CD1c-positive myeloid dendritic cell (primary cell): ENCODE measurements at regions not wholly inside any gene's neighbourhood (a gene's known extent, or its start where the extent isn't known, plus 50 kb on each side); places are given as distances from the start of the nearest gene placed in this dataset.
A peak's percentile ranks its signal among the peaks of the same experiment; 100 is the strongest.

Experiments used
- DNase-seq: peaks from one replicate; pipeline ENCODE4 v3.0.0-alpha.2; 2016; ENCODE audit errors: extremely low spot score

DNA sequence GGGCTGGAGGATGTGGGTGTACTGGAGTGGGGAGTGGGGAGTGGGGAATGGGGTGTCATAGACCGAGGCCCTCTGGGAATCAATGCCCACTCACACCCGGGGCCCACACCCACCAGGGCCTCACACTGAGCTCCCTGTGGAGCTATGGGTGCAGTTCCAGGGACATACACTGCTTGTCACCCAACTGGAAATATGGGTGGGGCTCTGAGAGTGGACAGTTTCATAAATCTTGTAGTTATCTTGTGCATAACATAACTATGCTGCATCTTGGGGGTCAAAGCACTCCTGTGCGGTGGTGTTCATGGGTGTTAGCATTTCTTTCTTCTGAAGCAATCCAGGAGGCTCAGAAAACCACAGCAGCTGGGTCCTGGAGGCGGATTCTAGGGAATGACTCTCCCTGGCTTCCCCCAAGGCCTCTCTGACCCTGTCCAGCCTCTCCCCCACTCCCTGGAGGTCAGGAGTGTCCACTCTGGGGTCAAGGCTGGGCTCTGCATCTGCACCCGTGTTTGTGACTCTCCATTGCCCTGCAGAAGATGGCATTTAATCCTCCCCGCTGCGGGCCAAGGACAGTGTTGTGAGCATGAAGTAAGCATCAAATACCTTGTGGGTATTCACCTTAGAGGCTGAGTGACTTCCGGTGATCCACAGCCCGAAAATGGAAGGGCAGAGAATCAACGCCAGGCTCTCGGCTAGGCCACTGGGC is 172.5 kb downstream of the CTTN start:
- DNase-seq, result no peak

DNA sequence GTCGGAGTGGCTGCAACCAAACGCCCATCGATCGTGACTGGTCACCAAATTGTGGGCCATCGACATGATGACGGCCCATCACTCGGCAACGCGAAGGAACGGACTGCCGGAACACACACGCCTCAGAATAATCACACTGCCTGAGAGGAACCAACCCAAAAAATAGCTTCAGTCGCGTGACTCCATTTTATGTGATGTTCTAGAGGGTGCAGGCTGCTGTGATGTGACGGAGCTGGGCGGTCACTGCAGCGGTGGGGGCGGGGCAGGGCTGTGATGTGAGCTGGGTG is 174.6 kb downstream of the CTTN start:
- DNase-seq, result no peak

GRCh38 chr11:70573701-70574151 is 175.4 kb downstream of the CTTN start:
- DNase-seq, result no peak

GRCh38 chr11:70574725-70575347 is 176.5 kb downstream of the CTTN start:
- no peak for DNase-seq

DNA sequence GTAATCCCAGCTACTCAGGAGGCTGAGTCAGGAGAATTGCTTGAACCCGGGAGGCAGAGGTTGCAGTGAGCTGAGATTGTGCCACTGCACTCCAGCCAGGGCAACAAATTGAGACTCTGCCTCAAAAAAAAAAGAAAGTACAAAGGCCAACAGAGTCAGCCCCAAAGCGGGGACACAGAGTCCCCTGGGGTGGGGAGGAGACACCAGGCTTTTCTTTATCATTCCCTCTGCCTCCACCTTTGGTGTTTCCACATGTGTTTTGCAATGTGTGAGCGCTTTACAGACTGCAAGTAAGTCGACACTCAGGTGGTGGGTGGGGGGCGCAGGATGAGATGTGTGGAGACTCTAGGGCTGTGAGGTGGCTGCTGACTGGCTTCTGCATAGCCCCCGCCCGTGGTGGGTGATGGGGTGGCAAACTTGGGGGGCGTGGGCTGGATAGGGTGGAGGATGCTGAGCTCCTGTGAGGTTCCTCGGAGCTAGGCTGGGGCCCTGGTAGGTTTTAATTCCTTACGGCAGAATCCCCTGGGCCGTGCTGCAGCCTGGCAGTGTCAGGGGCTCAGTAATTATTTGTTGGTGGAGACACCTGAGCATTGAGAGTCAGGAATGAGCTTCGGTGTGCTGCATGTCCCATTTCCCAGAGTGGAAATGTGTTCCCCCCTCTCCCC is 177.2 kb downstream of the CTTN start:
- no peak for DNase-seq

DNA sequence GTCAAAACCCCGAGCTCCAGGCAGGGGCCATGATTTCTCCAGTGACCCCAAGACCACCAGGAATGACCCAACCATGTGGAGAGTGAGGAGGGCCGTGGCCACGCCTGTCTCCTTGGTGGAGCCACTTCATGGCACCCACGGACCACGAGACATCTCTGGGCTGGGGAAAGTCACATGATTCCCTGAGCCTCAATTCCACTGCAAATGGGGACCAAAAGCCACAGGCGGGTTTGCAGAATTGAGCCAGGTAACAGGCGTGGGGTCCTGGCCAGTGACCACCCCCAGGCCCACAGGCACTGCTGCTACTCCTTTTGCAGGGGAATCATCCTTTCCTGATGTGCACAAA is 178.9 kb downstream of the CTTN start:
- no peak for DNase-seq

- no peak for DNase-seq
These were observed 179.6 kb downstream of the CTTN start for GRCh38 chr11:70577948-70578347.

DNA sequence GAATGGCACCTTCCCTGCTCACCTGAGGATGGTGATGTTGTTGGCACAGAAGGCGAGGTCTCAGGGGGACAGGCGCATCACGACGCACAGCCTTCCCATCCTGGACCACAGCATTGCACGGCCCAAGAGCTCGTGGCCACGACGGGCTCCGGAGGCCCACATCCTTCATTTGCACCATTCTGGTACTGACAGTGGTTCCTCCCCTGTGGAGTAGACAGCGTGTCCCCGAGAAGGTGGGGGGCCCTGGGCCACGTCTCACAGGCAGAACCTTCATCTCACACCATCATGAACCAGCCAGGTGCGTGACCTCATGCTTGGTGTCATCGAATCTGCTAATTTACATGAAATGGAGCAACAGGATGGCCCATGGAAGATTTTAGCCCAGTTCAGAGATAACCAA is 180.0 kb downstream of the CTTN start:
- no peak for DNase-seq

DNA sequence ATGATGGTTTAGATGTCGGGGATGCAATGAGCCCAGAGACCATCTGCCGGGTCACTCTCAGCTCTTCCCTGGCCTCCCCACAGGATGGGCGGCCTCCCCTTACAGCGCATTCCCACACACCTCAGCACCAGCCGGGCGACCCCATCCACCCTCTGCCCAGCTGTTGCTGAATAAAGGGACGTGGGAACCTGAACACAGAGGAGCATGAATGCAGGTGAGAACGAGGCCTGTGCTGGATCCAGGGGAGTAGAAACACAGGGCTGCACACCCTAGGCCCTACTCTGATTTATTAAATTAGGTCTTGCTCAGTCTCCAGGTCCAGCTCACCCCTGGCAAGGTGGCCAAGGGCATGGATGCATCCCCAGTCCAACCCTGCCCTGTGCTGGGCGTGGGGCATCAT is 180.5 kb downstream of the CTTN start:
- DNase-seq, result no peak

- no peak for DNase-seq
These were observed 181.1 kb downstream of the CTTN start for GRCh38 chr11:70579316-70579955.

DNA sequence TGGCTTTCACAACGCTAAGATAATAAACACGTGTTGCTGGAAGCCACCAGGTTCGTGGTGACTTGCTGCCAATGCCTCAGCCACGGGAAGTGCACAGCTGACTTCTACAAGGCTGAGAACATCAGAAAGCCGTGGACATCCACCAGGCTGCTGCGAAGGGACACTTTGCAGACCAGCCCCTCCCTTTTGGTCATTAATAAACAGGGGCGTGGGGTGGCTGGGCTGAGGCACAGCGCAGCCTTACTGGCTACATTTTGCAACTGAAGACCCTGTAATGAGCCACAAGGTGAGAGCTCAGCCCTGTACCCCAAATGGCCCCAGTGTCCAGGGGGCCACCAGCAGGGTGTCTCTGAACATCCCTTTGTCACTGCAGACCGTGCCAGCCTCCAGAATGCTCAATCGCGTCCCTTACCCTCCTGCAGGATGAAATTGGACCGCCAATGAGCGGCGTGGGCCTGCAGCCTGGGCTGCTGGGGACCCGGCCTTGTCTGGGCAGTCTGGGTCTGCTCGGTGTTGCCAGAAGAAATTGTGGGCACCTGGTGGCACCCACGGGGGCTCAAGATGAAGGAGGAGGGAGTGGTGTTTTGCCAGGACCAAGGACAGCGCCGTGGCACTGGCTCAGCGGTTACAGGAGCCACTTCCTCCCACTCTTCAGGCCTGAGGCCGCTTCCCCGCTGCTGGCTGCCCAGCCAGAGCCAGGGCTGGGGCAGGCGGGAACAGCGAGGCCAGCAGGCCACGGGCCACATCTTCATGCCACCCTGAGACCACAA is 181.9 kb downstream of the CTTN start:
- peak; percentile 5 for DNase-seq

DNA sequence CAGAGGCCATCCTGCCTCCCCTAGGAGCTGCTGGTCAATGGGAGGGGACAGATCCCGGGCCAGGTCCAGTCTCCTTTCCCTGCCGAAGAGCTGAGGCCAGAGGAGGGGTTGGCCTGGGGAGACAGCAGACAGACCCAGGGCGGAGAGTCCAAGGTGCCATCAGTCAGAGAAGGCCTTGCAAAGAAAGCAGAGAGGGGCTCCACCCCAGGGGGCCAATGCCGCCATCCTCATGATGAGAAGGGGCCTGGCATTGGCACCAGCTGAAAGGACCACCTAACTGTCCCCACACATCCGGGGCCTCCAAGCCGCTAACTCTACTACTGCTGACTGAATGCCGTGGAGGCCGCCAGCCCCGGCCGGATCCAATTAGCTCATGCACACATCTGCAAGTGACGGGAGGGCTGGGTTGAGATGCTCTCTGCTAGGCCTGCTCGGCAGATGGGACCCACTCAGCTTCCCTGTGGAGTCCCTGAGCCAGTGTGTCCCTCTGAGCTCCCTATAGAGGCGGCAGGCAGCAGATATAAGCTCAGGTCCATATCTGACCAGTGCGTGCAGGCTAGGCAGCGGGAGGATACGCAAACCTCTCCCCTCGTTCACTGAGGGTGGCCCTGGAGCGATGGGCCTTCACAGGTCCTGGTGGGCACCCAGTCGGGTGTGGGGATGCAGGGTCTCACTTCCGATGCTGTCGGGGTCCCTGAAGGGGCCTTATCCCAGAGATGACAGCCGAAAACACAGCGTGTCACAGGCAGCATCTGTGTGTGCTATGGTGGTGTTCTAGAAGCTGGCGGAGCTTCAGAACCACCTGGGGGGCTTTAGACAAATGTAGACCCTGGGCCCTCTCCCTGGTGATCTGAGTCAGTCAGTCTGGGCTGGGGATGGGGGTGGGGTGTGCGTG is 183.9 kb downstream of the CTTN start:
- DNase-seq, result no peak

GRCh38 chr11:70582886-70583641 is 184.7 kb downstream of the CTTN start:
- no peak for DNase-seq

DNA sequence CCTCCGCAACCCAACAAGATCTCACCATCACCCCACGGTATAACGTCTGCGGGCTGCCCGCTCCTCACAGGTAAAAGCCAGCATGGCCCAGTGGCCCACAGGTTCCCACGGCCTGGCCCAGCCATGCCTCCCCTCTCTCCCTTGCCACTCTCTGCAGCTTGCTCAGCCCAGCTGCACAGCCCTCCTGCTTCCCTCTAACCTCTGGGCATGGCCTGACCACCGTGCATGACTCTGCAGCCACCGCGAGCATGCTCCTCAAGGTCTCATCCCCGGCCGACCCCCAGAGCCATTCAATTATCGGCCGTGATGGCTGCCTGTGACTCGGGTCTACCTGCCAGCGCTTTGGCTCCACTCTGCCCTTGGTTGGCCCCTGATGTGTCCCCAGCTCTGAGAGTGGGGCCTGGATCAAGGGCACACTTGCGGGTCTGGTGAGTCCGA is 185.5 kb downstream of the CTTN start:
- DNase-seq, result no peak

DNA sequence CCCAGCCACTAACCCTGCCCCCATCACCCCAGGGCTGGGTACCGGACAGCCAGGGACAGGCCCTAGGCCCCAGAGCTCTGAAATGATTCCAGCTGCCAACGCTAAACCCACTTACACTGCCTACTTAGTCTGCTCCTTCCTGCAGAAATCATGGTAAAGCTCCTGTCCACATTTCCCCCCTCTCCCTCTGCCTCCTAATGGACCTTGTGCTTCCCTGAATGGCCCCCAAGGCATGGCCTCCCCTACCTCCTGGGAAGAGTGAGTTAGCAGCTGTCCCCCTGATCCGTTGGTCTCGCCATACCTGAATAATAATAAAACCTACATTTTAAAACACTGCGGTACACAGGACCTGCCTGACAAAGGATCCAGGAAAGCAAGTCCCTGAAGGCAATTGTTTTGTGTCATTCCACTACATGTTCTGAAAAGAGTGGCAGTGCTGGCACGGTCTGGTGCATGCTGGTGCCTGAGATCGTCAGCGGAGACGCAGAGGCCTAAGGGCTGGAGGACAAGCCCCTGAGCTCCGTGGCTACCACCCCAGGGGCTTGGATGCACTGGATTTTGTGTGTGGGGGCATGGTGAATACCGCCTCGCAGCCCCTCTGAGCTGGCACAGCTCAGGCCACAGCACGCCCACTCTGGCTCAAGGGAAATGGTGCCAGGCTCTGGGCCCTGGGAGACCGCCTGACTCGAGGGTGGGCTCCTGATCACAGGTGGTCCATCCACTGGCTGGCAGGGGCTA is 186.3 kb downstream of the CTTN start:
- no peak for DNase-seq

DNA sequence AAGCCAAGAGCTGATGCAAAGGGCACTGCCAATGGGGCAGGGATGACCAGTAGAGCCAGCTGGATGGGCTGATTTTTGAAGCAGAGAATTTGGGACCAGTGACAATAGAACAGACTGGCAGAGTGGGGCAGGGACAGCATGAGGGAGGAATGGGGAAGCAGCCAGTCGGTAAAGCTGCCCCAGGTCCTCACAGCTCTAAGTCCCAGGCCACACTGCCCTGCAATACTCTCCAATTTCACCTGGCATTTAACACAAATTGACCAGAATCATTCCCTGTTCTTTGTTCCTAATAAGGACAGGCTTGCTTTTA is 186.9 kb downstream of the CTTN start:
- DNase-seq, result no peak

DNA sequence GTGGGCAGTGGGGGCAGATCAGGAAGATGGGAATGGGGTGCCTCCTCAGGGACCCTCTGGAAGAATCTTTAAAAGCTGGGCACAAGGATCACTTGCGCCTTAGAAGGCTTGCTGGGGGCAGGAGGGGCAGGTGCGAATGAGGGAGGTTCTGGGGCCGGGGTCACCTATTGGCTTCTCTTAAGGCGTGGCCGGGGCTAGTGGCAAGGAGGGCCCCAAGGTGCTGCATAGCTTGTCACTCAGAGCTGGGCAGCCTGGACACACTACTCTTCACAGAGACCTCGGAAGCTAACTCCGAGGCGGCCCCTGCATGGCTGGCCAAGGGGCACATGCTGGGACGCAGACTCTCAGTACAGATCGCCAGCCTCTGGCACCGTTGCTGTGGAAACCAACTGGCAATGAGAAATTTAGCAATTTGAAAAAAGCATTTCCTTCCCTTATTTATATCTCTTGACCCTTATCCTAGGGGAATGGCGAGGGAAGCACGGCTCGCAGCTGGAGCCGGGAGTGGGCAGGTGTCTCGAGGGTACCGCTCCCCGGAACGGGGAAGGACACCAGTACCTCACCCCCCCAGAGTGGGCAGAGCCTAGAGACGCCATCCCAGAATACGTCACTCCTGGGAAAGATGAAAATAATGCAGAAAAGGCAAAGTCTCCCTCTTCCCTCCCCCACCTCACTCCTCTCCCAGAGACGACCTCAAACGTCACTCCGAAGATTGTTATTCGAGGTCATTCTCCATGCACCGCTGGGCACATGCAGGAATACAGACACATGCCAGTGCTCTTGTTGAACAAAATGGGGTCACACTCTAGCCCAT is 188.1 kb downstream of the CTTN start:
- DNase-seq, result no peak

DNA sequence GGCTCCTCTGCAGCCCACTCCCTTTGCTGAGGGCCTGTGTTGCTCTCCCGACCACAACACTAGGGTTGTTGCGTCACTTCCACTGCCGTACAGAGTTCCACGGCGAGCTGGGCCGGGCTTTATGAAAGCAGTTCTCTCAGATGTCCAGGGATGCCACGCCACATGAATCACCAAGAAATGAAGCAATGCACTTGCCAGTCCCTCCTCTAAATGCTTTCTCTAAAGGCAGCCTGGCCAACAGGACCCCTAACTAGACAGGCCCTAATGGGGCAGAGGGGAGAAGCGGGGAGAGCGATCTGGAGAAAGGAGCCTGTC is 188.7 kb downstream of the CTTN start:
- no peak for DNase-seq

DNA sequence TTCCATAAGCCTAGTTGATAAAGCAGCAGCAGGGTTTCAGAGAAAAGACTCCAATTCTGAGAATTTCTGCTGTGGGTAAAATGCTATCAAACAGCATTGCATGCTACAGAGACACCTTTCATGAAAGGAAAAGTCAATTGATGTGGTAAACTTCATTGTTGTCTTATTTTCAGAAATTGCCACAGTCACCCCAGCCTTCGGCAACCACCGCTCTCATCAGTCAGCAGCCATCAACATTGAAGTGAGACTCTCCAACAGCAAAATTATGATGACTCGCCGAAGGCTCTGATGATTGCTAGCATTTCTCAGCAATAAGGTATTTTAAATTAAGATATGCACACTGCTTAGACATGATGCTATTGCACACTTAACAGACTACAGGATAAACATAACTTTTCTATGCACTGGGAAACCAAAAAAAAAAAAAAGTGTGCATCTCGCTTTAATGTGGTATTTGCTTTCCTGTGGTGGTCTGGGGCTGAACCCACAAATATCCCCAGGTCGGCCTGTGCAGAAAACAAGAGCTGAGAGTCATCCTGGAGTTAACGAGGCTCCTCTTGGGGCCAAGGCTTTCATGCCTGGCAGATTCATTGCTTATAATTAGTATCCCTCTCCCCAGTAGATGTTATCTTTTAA is 192.1 kb downstream of the CTTN start:
- DNase-seq, result no peak
